ENCODE measurements at regions not wholly inside any gene's neighbourhood (a gene's known extent, or its start where the extent isn't known, plus 50 kb on each side); places are given as distances from the start of the nearest gene placed in this dataset.

- ChIA-PET CTCF (no interaction called here), POLR2A (no interaction called here)
- no peak overlapping the region for H3K9ac ChIP-seq
- no peak overlapping the region for H3K4me3 ChIP-seq (ENCODE audit: low read depth in 2 of 2, low read length in 1 of 2)
- no peak overlapping the region for H3K4me2 ChIP-seq
- H3K9me2 ChIP-seq = no peaks in the 10 kb centered on the region
- H3K27me3 ChIP-seq (ENCODE audit: insufficient read depth) = no peaks in the 10 kb centered on the region
- no peaks in the 10 kb centered on the region for H3K79me2 ChIP-seq (ENCODE audit: insufficient read depth)
- TF ChIP-seq REST (IDR thresholded peaks at IDR 0.05; ENCODE audit: low read depth, low read length) (no peak), PBX3 (IDR thresholded peaks at IDR 0.05) (no peak), MEF2A (IDR thresholded peaks at IDR 0.05; ENCODE audit: borderline replicate concordance, low read depth) (no peak), NRF1 (IDR thresholded peaks at IDR 0.05; ENCODE audit: low read depth, low read length) (no peak), RCOR1 (IDR thresholded peaks at IDR 0.05; ENCODE audit: low read length) (no peak), TCF12 (IDR thresholded peaks at IDR 0.05) (no peak), SMC3 (IDR thresholded peaks at IDR 0.05; ENCODE audit: low read depth, low read length) (no peak), EZH2phosphoT487 (IDR thresholded peaks at IDR 0.05; ENCODE audit: borderline replicate concordance, low read depth) (no peak), RXRA (IDR thresholded peaks at IDR 0.05; ENCODE audit: borderline replicate concordance, low read depth) (no peak), FOXM1 (IDR thresholded peaks at IDR 0.05; ENCODE audit: low read depth) (no peak), FOXJ3 (CRISPR knock-in tag; IDR thresholded peaks at IDR 0.05) (no peak), YY1 (IDR thresholded peaks at IDR 0.05; ENCODE audit: low read depth) (no peak), NFIC (IDR thresholded peaks at IDR 0.05; ENCODE audit: borderline replicate concordance) (no peak), JUND (IDR thresholded peaks at IDR 0.05) (no peak), SIN3A (IDR thresholded peaks at IDR 0.05; ENCODE audit: borderline replicate concordance, low read depth, low read length) (no peak), MAX (IDR thresholded peaks at IDR 0.05; ENCODE audit: low read depth) (no peak)
- H4K20me1 ChIP-seq (ENCODE audit: insufficient read depth) = no peaks in the 10 kb centered on the region
- no peaks in the 10 kb centered on the region for H3K9me3 ChIP-seq
- H3K4me1 ChIP-seq (ENCODE audit: control insufficient read depth in 1 of 2, insufficient read depth in 2 of 2, low read depth in 1 of 2, low read length in 1 of 2) = no peaks in the 10 kb centered on the region
- DNase-seq = no peak
- H3K36me3 ChIP-seq (replicated peaks in 1 of 2; ENCODE audit: control insufficient read depth in 1 of 2, insufficient read depth in 2 of 2, low read length in 1 of 2) = no peaks in the 10 kb centered on the region
- no peak overlapping the region for H3K27ac ChIP-seq (ENCODE audit: low read depth in 2 of 2, low read length in 1 of 2)
- no peaks in the 10 kb centered on the region for H3F3A ChIP-seq (replicated peaks; ENCODE audit: insufficient read depth)
- no peak overlapping the region for H2AFZ ChIP-seq (ENCODE audit: low read depth)
Measured at GRCh38 chr2:65921116-65921515, 488.7 kb upstream of the SPRED2 start.

GRCh38 chr2:65920659-65921058, 488.3 kb upstream of the SPRED2 start:
- Histone ChIP-seq H3K4me2 (no peak overlapping the region), H4K20me1 (ENCODE audit: insufficient read depth) (no peaks in the 10 kb centered on the region), H3K27me3 (ENCODE audit: insufficient read depth) (no peaks in the 10 kb centered on the region), H3K27ac (ENCODE audit: low read depth in 2 of 2, low read length in 1 of 2) (no peak overlapping the region), H3K9me3 (no peaks in the 10 kb centered on the region), H3K79me2 (ENCODE audit: insufficient read depth) (no peaks in the 10 kb centered on the region), H3K4me3 (ENCODE audit: low read depth in 2 of 2, low read length in 1 of 2) (no peak overlapping the region), H3K9me2 (no peaks in the 10 kb centered on the region), H3K4me1 (ENCODE audit: control insufficient read depth in 1 of 2, insufficient read depth in 2 of 2, low read depth in 1 of 2, low read length in 1 of 2) (no peaks in the 10 kb centered on the region), H2AFZ (ENCODE audit: low read depth) (no peak overlapping the region), H3F3A (replicated peaks; ENCODE audit: insufficient read depth) (no peaks in the 10 kb centered on the region), H3K9ac (no peak overlapping the region), H3K36me3 (replicated peaks in 1 of 2; ENCODE audit: control insufficient read depth in 1 of 2, insufficient read depth in 2 of 2, low read length in 1 of 2) (no peaks in the 10 kb centered on the region)
- ChIA-PET POLR2A (no interaction called here), CTCF (no interaction called here)
- WGBS (ENCODE audit: low lambda C conversion rate) = 31% methylated on average over 6 of the region's 6 CpGs
- no peak for DNase-seq
- TF ChIP-seq SMC3 (IDR thresholded peaks at IDR 0.05; ENCODE audit: low read depth, low read length) = no peak
- no peak for TF ChIP-seq USF1 (IDR thresholded peaks at IDR 0.05; ENCODE audit: borderline replicate concordance, low read depth)
- TF ChIP-seq GATA2 (CRISPR knock-in tag; IDR thresholded peaks at IDR 0.05) = no peak
- no peak for TF ChIP-seq RCOR1 (IDR thresholded peaks at IDR 0.05; ENCODE audit: low read length)
- TF ChIP-seq TCF12 (IDR thresholded peaks at IDR 0.05) = no peak
- TF ChIP-seq MEF2A (IDR thresholded peaks at IDR 0.05; ENCODE audit: borderline replicate concordance, low read depth) = no peak
- no peak for TF ChIP-seq MXI1 (IDR thresholded peaks at IDR 0.05; ENCODE audit: low read depth, low read length)
- no peak for TF ChIP-seq YY1 (IDR thresholded peaks at IDR 0.05; ENCODE audit: low read depth)
- no peak for TF ChIP-seq ZBTB33 (IDR thresholded peaks at IDR 0.05; ENCODE audit: borderline replicate concordance, low read depth)
